ENCODE measurements at regions not wholly inside any gene's neighbourhood (a gene's known extent, or its start where the extent isn't known, plus 50 kb on each side); places are given as distances from the start of the nearest gene placed in this dataset.
A peak's percentile ranks its signal among the peaks of the same experiment; 100 is the strongest.

GRCh38 chr3:18597919-18598318 is 172.8 kb upstream of the SATB1 start:
- no peak for TF ChIP-seq CTCF (IDR thresholded peaks at IDR 0.05; ENCODE audit: borderline replicate concordance, extremely low read depth, low read length, poor library complexity, severe bottlenecking)
- TF ChIP-seq EZH2 (IDR thresholded peaks at IDR 0.05; ENCODE audit: borderline replicate concordance, low read depth, low read length, severe bottlenecking), result no peak
- H4K20me1 ChIP-seq (ENCODE audit: insufficient read depth, low read length), result no peaks in the 10 kb centered on the region
- no peaks in the 10 kb centered on the region for H3K4me1 ChIP-seq (ENCODE audit: insufficient read depth, low read length)
- H3K4me3 ChIP-seq (ENCODE audit: low read depth in 1 of 2, low read length in 2 of 2), result no peak overlapping the region
- no peaks in the 10 kb centered on the region for H3K27me3 ChIP-seq (ENCODE audit: insufficient read depth, low read length, poor library complexity)
- H3K79me2 ChIP-seq (ENCODE audit: insufficient read depth, low read length), result no peaks in the 10 kb centered on the region
- H3K36me3 ChIP-seq (ENCODE audit: insufficient read depth, low read length), result no peaks in the 10 kb centered on the region
- ATAC-seq (ENCODE audit: insufficient read depth, low read depth) (no peak), DNase-seq (no peak)
- H3K4me2 ChIP-seq (ENCODE audit: insufficient read depth, low read length), result no peak overlapping the region
- no peak overlapping the region for H3K9ac ChIP-seq (ENCODE audit: low read depth, low read length)
- no peak overlapping the region for H2AFZ ChIP-seq (ENCODE audit: low read depth, low read length)
- peaks cover 9% of the 10 kb centered on the region for H3K9me3 ChIP-seq (ENCODE audit: insufficient read depth, low read length, severe bottlenecking)
- H3K27ac ChIP-seq (ENCODE audit: low read length), result no peak overlapping the region

- no peak for DNase-seq
- Histone ChIP-seq H3K9me3 (ENCODE audit: insufficient read depth, low read length, severe bottlenecking) (peaks cover 9% of the 10 kb centered on the region), H3K27me3 (ENCODE audit: insufficient read depth, low read length, poor library complexity) (no peaks in the 10 kb centered on the region), H3K4me1 (ENCODE audit: insufficient read depth, low read length) (peaks cover 7% of the 10 kb centered on the region; the same call in 1 of the 2 replicates), H3K79me2 (ENCODE audit: insufficient read depth, low read length) (no peaks in the 10 kb centered on the region), H4K20me1 (ENCODE audit: insufficient read depth, low read length) (no peaks in the 10 kb centered on the region), H3K27ac (ENCODE audit: low read length) (no peak overlapping the region), H3K36me3 (ENCODE audit: insufficient read depth, low read length) (no peaks in the 10 kb centered on the region), H2AFZ (ENCODE audit: low read depth, low read length) (no peak overlapping the region), H3K4me3 (ENCODE audit: low read depth in 1 of 2, low read length in 2 of 2) (no peak overlapping the region), H3K9ac (ENCODE audit: low read depth, low read length) (no peak overlapping the region), H3K4me2 (ENCODE audit: insufficient read depth, low read length) (no peak overlapping the region)
- no peak for TF ChIP-seq EZH2 (IDR thresholded peaks at IDR 0.05; ENCODE audit: borderline replicate concordance, low read depth, low read length, severe bottlenecking)
- TF ChIP-seq CTCF (IDR thresholded peaks at IDR 0.05; ENCODE audit: borderline replicate concordance, extremely low read depth, low read length, poor library complexity, severe bottlenecking), result no peak
- no peak for ATAC-seq (ENCODE audit: insufficient read depth, low read depth)
Observed at GRCh38 chr3:18593231-18593630, 168.1 kb upstream of the SATB1 start.

- Histone ChIP-seq H3K9me3 (ENCODE audit: insufficient read depth, low read length, severe bottlenecking) (no peaks in the 10 kb centered on the region), H3K4me1 (ENCODE audit: insufficient read depth, low read length) (peaks cover 7% of the 10 kb centered on the region; the same call in 1 of the 2 replicates), H3K27me3 (ENCODE audit: insufficient read depth, low read length, poor library complexity) (no peaks in the 10 kb centered on the region), H3K36me3 (ENCODE audit: insufficient read depth, low read length) (no peaks in the 10 kb centered on the region), H4K20me1 (ENCODE audit: insufficient read depth, low read length) (no peaks in the 10 kb centered on the region), H2AFZ (ENCODE audit: low read depth, low read length) (no peak overlapping the region), H3K4me3 (ENCODE audit: low read depth in 1 of 2, low read length in 2 of 2) (no peak overlapping the region), H3K79me2 (ENCODE audit: insufficient read depth, low read length) (no peaks in the 10 kb centered on the region), H3K27ac (ENCODE audit: low read length) (no peak overlapping the region), H3K9ac (ENCODE audit: low read depth, low read length) (no peak overlapping the region), H3K4me2 (ENCODE audit: insufficient read depth, low read length) (no peak overlapping the region)
- DNase-seq (no peak), ATAC-seq (ENCODE audit: insufficient read depth, low read depth) (no peak)
- no peak for TF ChIP-seq EZH2 (IDR thresholded peaks at IDR 0.05; ENCODE audit: borderline replicate concordance, low read depth, low read length, severe bottlenecking)
Observed at GRCh38 chr3:18591120-18591519, 166.0 kb upstream of the SATB1 start.

GRCh38 chr3:18586076-18586475 is 160.9 kb upstream of the SATB1 start:
- H3K79me2 ChIP-seq (ENCODE audit: insufficient read depth, low read length), result no peaks in the 10 kb centered on the region
- H3K4me3 ChIP-seq (ENCODE audit: low read depth in 1 of 2, low read length in 2 of 2), result no peak overlapping the region
- H3K9ac ChIP-seq (ENCODE audit: low read depth, low read length), result no peak overlapping the region
- H3K27ac ChIP-seq (ENCODE audit: low read length), result 0 out of 2 replicates have a peak overlapping the region, but pooled peaks have one; percentile 43
- no peaks in the 10 kb centered on the region for H3K9me3 ChIP-seq (ENCODE audit: insufficient read depth, low read length, severe bottlenecking)
- H3K36me3 ChIP-seq (ENCODE audit: insufficient read depth, low read length), result no peaks in the 10 kb centered on the region
- TF ChIP-seq EZH2 (IDR thresholded peaks at IDR 0.05; ENCODE audit: borderline replicate concordance, low read depth, low read length, severe bottlenecking), result no peak
- TF ChIP-seq CTCF (IDR thresholded peaks at IDR 0.05; ENCODE audit: borderline replicate concordance, extremely low read depth, low read length, poor library complexity, severe bottlenecking), result no peak
- no peaks in the 10 kb centered on the region for H4K20me1 ChIP-seq (ENCODE audit: insufficient read depth, low read length)
- peaks cover 18% of the 10 kb centered on the region for H3K4me1 ChIP-seq (ENCODE audit: insufficient read depth, low read length)
- DNase-seq (no peak), ATAC-seq (ENCODE audit: insufficient read depth, low read depth) (no peak)
- H2AFZ ChIP-seq (ENCODE audit: low read depth, low read length), result peak overlapping the region; percentile 45; the same call in 1 of the 2 replicates
- H3K27me3 ChIP-seq (ENCODE audit: insufficient read depth, low read length, poor library complexity), result no peaks in the 10 kb centered on the region
- H3K4me2 ChIP-seq (ENCODE audit: insufficient read depth, low read length), result no peak overlapping the region

Measured in DND-41 (cell line).